T47D (cell line): ENCODE measurements at regions not wholly inside any gene's neighbourhood (a gene's known extent, or its start where the extent isn't known, plus 50 kb on each side); places are given as distances from the start of the nearest gene placed in this dataset.

ENCODE experiments used
- DNase-seq, 2 experiments: peaks; one replicate each; pipeline versions ENCODE4 v3.0.0 to v3.0.0-alpha.2; 2011 to 2012; ENCODE audit warnings: low read depth in 1 of 2, low spot score in 1 of 2
- JUND ChIP-seq: IDR thresholded peaks from 2 replicates; pipeline ENCODE4 v1.6.1; 2012; ENCODE audit warnings: low read depth
- in situ Hi-C: cut with HindIII; loops from 2 replicates; pipeline ENCODE4 v1.10.0; 2016; ENCODE audit warnings: low sequenced_read_pairs, low pct_unique_long_range_greater_than_20kb

- TF ChIP-seq JUND, result no peak
- in situ Hi-C loops, result no loop called here
- DNase-seq, result no peak
These were observed 52.0 kb upstream of the PPP1R3C start for GRCh38 chr10:91684841-91685240.

DNA sequence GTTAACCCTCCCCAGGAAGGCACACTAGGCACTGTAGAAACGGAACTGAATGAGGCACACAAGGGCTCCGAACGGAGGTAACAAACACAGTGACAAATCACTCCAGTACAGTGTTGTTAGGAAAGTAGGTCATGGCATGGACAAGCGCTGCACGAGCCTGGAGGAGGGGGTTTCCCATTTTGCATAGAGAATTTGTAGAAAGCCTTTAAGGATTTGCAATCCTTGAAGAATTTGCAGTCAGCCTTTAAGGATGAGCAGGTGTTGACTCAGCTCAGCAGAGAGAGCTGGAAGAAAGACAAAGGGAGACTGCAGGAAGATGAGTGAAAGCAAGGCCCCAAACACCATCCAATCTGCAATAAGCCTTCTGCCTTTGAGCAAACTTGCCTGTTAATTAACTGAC is 51.1 kb upstream of the PPP1R3C start:
- no peak for DNase-seq
- TF ChIP-seq JUND, result no peak

GRCh38 chr10:91682912-91683311 is 50.0 kb upstream of the PPP1R3C start:
- TF ChIP-seq JUND, result no peak
- no peak for DNase-seq
- in situ Hi-C loops, result no loop called here

More for the DNA sequence above, 51.1 kb upstream of the PPP1R3C start:
- in situ Hi-C loops, result no loop called here
